ENCODE measurements at regions not wholly inside any gene's neighbourhood (a gene's known extent, or its start where the extent isn't known, plus 50 kb on each side); places are given as distances from the start of the nearest gene placed in this dataset.
A peak's percentile ranks its signal among the peaks of the same experiment; 100 is the strongest.

GRCh38 chr7:131899271-131900030, 343.0 kb upstream of the PODXL start:
- DNase-seq (ENCODE audit: low read depth, low spot score): no peak
- in situ Hi-C loops (cut with HindIII; ENCODE audit: low sequenced_read_pairs): no loop called here

GRCh38 chr7:131898418-131898817, 342.0 kb upstream of the PODXL start:
- no peak for TF ChIP-seq CTCF (IDR thresholded peaks at IDR 0.05; ENCODE audit: low read depth, low read length)

More at GRCh38 chr7:131899271-131900030, 343.0 kb upstream of the PODXL start:
- no peak overlapping the region for H3K4me3 ChIP-seq (ENCODE audit: low read depth, low read length)
- no peak for TF ChIP-seq CTCF (IDR thresholded peaks at IDR 0.05; ENCODE audit: low read depth, low read length)

GRCh38 chr7:131897790-131898165, 341.4 kb upstream of the PODXL start:
- TF ChIP-seq CTCF (IDR thresholded peaks at IDR 0.05; ENCODE audit: low read depth, low read length): no peak
- in situ Hi-C loops (cut with HindIII; ENCODE audit: low sequenced_read_pairs): no loop called here
- peak; percentile 28 for DNase-seq (ENCODE audit: low read depth, low spot score)

More at GRCh38 chr7:131898418-131898817, 342.0 kb upstream of the PODXL start:
- in situ Hi-C loops (cut with HindIII; ENCODE audit: low sequenced_read_pairs): no loop called here
- no peak overlapping the region for H3K4me3 ChIP-seq (ENCODE audit: low read depth, low read length)
- peak; percentile 70 for DNase-seq (ENCODE audit: low read depth, low spot score)

GRCh38 chr7:131897016-131897789, 340.8 kb upstream of the PODXL start:
- TF ChIP-seq CTCF (IDR thresholded peaks at IDR 0.05; ENCODE audit: low read depth, low read length): peak; percentile 5
- in situ Hi-C loops (cut with HindIII; ENCODE audit: low sequenced_read_pairs): no loop called here
- no peak overlapping the region for H3K4me3 ChIP-seq (ENCODE audit: low read depth, low read length)
- peak; percentile 95 for DNase-seq (ENCODE audit: low read depth, low spot score)

More at GRCh38 chr7:131897790-131898165, 341.4 kb upstream of the PODXL start:
- H3K4me3 ChIP-seq (ENCODE audit: low read depth, low read length): no peak overlapping the region

- no peak for TF ChIP-seq CTCF (IDR thresholded peaks at IDR 0.05; ENCODE audit: low read depth, low read length)
- in situ Hi-C loops (cut with HindIII; ENCODE audit: low sequenced_read_pairs): no loop called here
These were observed 339.9 kb upstream of the PODXL start for GRCh38 chr7:131896165-131896863.

GRCh38 chr7:131895541-131896164, 339.2 kb upstream of the PODXL start:
- no peak for TF ChIP-seq CTCF (IDR thresholded peaks at IDR 0.05; ENCODE audit: low read depth, low read length)
- no peak overlapping the region for H3K4me3 ChIP-seq (ENCODE audit: low read depth, low read length)
- DNase-seq (ENCODE audit: low read depth, low spot score): peak; percentile 98
- in situ Hi-C loops (cut with HindIII; ENCODE audit: low sequenced_read_pairs): no loop called here

More at GRCh38 chr7:131896165-131896863, 339.9 kb upstream of the PODXL start:
- H3K4me3 ChIP-seq (ENCODE audit: low read depth, low read length): no peak overlapping the region
- DNase-seq (ENCODE audit: low read depth, low spot score): no peak
